SU-DHL-6 (cell line): ENCODE measurements at regions not wholly inside any gene's neighbourhood (a gene's known extent, or its start where the extent isn't known, plus 50 kb on each side); places are given as distances from the start of the nearest gene placed in this dataset.

Experiments used
- CTCF ChIP-seq: fragments of 200-600 bp; sonication (generic); IDR thresholded peaks from one replicate; pipeline ENCODE4 v1.5.1; 2017; ENCODE audit warnings: antibody characterized with exemption, mild to moderate bottlenecking, low read length, moderate library complexity; ENCODE audit not compliant: insufficient read depth, poor library complexity, severe bottlenecking
- EZH2phosphoT487 ChIP-seq: fragments of 200-600 bp; sonication (generic), shearing (Covaris generic); conservative IDR thresholded peaks from 2 replicates; pipeline ENCODE4 v1.6.1; 2018; ENCODE audit warnings: mild to moderate bottlenecking, antibody characterized with exemption, low read length, moderate library complexity, mixed read lengths

GRCh38 chr4:27594922-27595321, 734.3 kb downstream of the STIM2 start:
- TF ChIP-seq CTCF (no peak), EZH2phosphoT487 (no peak)
